Keratinocyte (primary cell): ENCODE measurements at regions not wholly inside any gene's neighbourhood (a gene's known extent, or its start where the extent isn't known, plus 50 kb on each side); places are given as distances from the start of the nearest gene placed in this dataset.

Experiments used
- DNase-seq: peaks from one replicate; pipeline ENCODE4 v3.0.0-alpha.2; 2011; ENCODE audit warnings: low read depth, missing footprints, low spot score
- FAIRE-seq: peaks from 2 replicates; lab custom pipeline; 2011; peaks lifted over from hg19 to GRCh38; lab: Jason Lieb, UNC
- H2AFZ ChIP-seq: 2 replicates; pipeline ENCODE4 v1.6.0; 2012; ENCODE audit warnings: low read length, control low read depth, inconsistent platforms; ENCODE audit not compliant: control insufficient read depth
- H3K27ac ChIP-seq: 2 replicates; pipeline ENCODE4 v1.5.1; 2011; ENCODE audit warnings: low read length; ENCODE audit not compliant: control insufficient read depth, insufficient read depth
- H3K27me3 ChIP-seq: 3 replicates; pipeline ENCODE4 v1.6.0; 2011; ENCODE audit warnings: low read length; ENCODE audit not compliant: control insufficient read depth, insufficient read depth; ENCODE audit errors: extremely low read depth
- H3K36me3 ChIP-seq, 2 experiments: 2 replicates in 1 of 2; 3 replicates in 1 of 2; pipeline ENCODE4 v1.5.1; 2011; ENCODE audit warnings: low read length in 2 of 2, mild to moderate bottlenecking in 1 of 2; ENCODE audit not compliant: control insufficient read depth in 2 of 2, insufficient read depth in 2 of 2; ENCODE audit errors: extremely low read depth in 1 of 2
- H3K4me1 ChIP-seq: 3 replicates; pipeline ENCODE4 v1.5.1; 2011; ENCODE audit warnings: low read length; ENCODE audit not compliant: control insufficient read depth, insufficient read depth; ENCODE audit errors: extremely low read depth
- H3K4me2 ChIP-seq: 3 replicates; pipeline ENCODE4 v1.6.0; 2011; ENCODE audit warnings: low read depth, low read length; ENCODE audit not compliant: control insufficient read depth, insufficient read depth; ENCODE audit errors: extremely low read depth
- H3K4me3 ChIP-seq, 3 experiments: fragments of 200-600 bp in 1 of 3; sonication (generic) in 1 of 3; 2 replicates in 2 of 3; 3 replicates in 1 of 3; pipeline ENCODE4 v1.5.1; 2011 to 2016; ENCODE audit warnings: low read length in 3 of 3, mild to moderate bottlenecking in 3 of 3, control low read depth in 2 of 3, inconsistent platforms in 1 of 3, low read depth in 1 of 3, mixed read lengths in 1 of 3, mixed run types in 1 of 3, moderate library complexity in 1 of 3; ENCODE audit not compliant: control insufficient read depth in 2 of 3, insufficient read depth in 2 of 3; ENCODE audit errors: extremely low read depth in 1 of 3
- H3K79me2 ChIP-seq: 2 replicates; pipeline ENCODE4 v1.6.0; 2012; ENCODE audit warnings: low read length; ENCODE audit not compliant: control insufficient read depth, insufficient read depth
- H3K9ac ChIP-seq: 3 replicates; pipeline ENCODE4 v1.6.0; 2011; ENCODE audit warnings: low read length; ENCODE audit not compliant: control insufficient read depth, insufficient read depth; ENCODE audit errors: extremely low read depth
- H3K9me1 ChIP-seq: 3 replicates; pipeline ENCODE4 v1.6.0; 2011; ENCODE audit warnings: low read length; ENCODE audit not compliant: control insufficient read depth, insufficient read depth; ENCODE audit errors: extremely low read depth
- H3K9me3 ChIP-seq: 2 replicates; pipeline ENCODE4 v1.5.1; 2012; ENCODE audit warnings: low read depth, low read length; ENCODE audit not compliant: control insufficient read depth
- H4K20me1 ChIP-seq: 3 replicates; pipeline ENCODE4 v1.6.0; 2011; ENCODE audit warnings: low read length; ENCODE audit not compliant: control insufficient read depth, insufficient read depth; ENCODE audit errors: extremely low read depth
- CTCF ChIP-seq, 3 experiments: IDR thresholded peaks in 1 of 3; conservative IDR thresholded peaks in 1 of 3; optimal IDR thresholded peaks in 1 of 3; 2 replicates in 2 of 3; 3 replicates in 1 of 3; pipeline versions ENCODE3 to v1.5.1; 2011; ENCODE audit warnings: low read length in 3 of 3, mild to moderate bottlenecking in 3 of 3, moderate library complexity in 2 of 3, control low read depth in 1 of 3, inconsistent platforms in 1 of 3; ENCODE audit not compliant: insufficient read depth in 2 of 3; ENCODE audit errors: extremely low read depth in 1 of 3
- EZH2 ChIP-seq: IDR thresholded peaks from one replicate; pipeline ENCODE4 v1.6.1; 2012; ENCODE audit warnings: inconsistent platforms, mild to moderate bottlenecking, low read length, moderate library complexity
- dilution Hi-C: fragments of 300-500 bp; cut with MboI; formaldehyde crosslinking; loops from one replicate; pipeline ENCODE4 v1.7.0; 2020; ENCODE audit warnings: low sequenced_read_pairs; ENCODE audit not compliant: extremely low pct_ligation_motif_present

GRCh38 chr5:143964919-143965318 lies 153.0 kb downstream of the HMHB1 start:
- no peak for DNase-seq
- FAIRE-seq: no peak
- no peak for TF ChIP-seq EZH2
- no peak for TF ChIP-seq CTCF (optimal IDR thresholded peaks at IDR 0.05 in 1 of 3, IDR thresholded peaks at IDR 0.05 in 1 of 3, conservative IDR thresholded peaks at IDR 0.05 in 1 of 3; ENCODE audit: extremely low read depth in 1 of 3, insufficient read depth in 2 of 3, low read length in 3 of 3)

GRCh38 chr5:143966280-143966679 lies 154.3 kb downstream of the HMHB1 start:
- no peaks in the 10 kb centered on the region for H3K36me3 ChIP-seq
- no peaks in the 10 kb centered on the region for H3K9me3 ChIP-seq
- no peak overlapping the region for H3K4me2 ChIP-seq
- dilution Hi-C loops: no loop called here
- H2AFZ ChIP-seq: no peak overlapping the region
- no peaks in the 10 kb centered on the region for H3K27me3 ChIP-seq
- H3K9ac ChIP-seq: no peak overlapping the region
- TF ChIP-seq EZH2 (no peak), CTCF (optimal IDR thresholded peaks at IDR 0.05 in 1 of 3, IDR thresholded peaks at IDR 0.05 in 1 of 3, conservative IDR thresholded peaks at IDR 0.05 in 1 of 3; ENCODE audit: extremely low read depth in 1 of 3, insufficient read depth in 2 of 3, low read length in 3 of 3) (no peak)
- H3K9me1 ChIP-seq: no peaks in the 10 kb centered on the region
- H3K4me1 ChIP-seq: peaks cover 9% of the 10 kb centered on the region
- H3K27ac ChIP-seq: no peak overlapping the region
- no peaks in the 10 kb centered on the region for H3K79me2 ChIP-seq
- FAIRE-seq (no peak), DNase-seq (no peak)
- H3K4me3 ChIP-seq: no peak overlapping the region
- no peaks in the 10 kb centered on the region for H4K20me1 ChIP-seq

More at GRCh38 chr5:143964919-143965318, 153.0 kb downstream of the HMHB1 start:
- H3K36me3 ChIP-seq: no peaks in the 10 kb centered on the region
- no peak overlapping the region for H3K4me3 ChIP-seq
- H3K79me2 ChIP-seq: no peaks in the 10 kb centered on the region
- H3K4me1 ChIP-seq: peaks cover 9% of the 10 kb centered on the region
- H2AFZ ChIP-seq: no peak overlapping the region
- no peaks in the 10 kb centered on the region for H3K9me1 ChIP-seq
- H4K20me1 ChIP-seq: no peaks in the 10 kb centered on the region
- dilution Hi-C loops: no loop called here
- H3K9me3 ChIP-seq: no peaks in the 10 kb centered on the region
- H3K27me3 ChIP-seq: no peaks in the 10 kb centered on the region
- H3K9ac ChIP-seq: no peak overlapping the region
- H3K27ac ChIP-seq: no peak overlapping the region
- no peak overlapping the region for H3K4me2 ChIP-seq
